ENCODE measurements at regions not wholly inside any gene's neighbourhood (a gene's known extent, or its start where the extent isn't known, plus 50 kb on each side); places are given as distances from the start of the nearest gene placed in this dataset.

DNA sequence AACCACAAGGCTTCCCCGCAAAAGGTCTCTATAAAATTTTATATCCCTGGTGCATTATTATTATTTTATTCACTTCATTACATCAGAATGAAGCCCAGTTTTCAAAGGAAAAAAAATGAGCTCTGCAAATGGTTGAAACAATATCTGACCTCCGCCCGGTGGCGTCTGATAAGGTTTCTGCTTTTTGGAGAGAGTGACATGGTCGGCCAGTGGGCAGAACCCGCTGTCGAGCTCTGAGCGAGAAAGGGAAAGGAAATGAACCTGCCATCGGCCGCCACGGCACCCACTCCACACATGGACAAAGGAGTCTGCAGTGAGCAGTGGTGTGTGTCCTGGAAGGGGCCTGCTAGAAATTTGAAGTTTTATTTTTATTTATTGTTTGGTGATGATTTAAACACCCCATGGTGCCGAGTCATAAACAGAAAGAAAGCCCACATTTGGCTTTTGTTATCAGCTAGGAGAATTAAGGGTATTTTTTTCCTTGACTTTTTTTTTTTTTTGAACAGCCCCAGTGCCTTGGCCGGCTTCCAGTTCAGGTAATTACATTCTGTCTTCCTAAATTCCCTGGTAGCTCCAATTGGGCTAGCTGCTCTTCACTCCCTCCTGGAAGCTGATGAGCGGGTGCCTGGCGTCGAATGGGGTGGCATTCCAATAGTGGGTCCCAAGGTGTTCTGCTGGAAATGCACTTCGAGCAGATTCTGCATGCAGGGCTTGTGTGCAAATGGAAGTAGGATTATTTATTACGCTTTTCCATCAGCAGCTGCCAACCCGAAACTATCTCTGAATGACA lies 149.4 kb upstream of the MKI67 start:
- CTCF ChIA-PET, result interaction anchor here (1.0 to 1.9 kb wide), 6 partner anchors 12 to 1695 kb away, joined by 3 to 13 read pairs (median 4); no protein-coding TSS in a partner anchor
- Histone ChIP-seq H3K79me2 (ENCODE audit: insufficient read depth) (no peaks in the 10 kb centered on the region), H3K27ac (ENCODE audit: low read depth in 2 of 2, low read length in 1 of 2) (no peak overlapping the region), H3K9ac (no peak overlapping the region), H3K4me3 (ENCODE audit: low read depth in 2 of 2, low read length in 1 of 2) (no peak overlapping the region), H3F3A (replicated peaks; ENCODE audit: insufficient read depth) (no peaks in the 10 kb centered on the region), H3K9me3 (no peaks in the 10 kb centered on the region), H3K36me3 (replicated peaks in 1 of 2; ENCODE audit: control insufficient read depth in 1 of 2, insufficient read depth in 2 of 2, low read length in 1 of 2) (no peaks in the 10 kb centered on the region), H2AFZ (ENCODE audit: low read depth) (no peak overlapping the region), H3K4me1 (ENCODE audit: control insufficient read depth in 1 of 2, insufficient read depth in 2 of 2, low read depth in 1 of 2, low read length in 1 of 2) (peaks cover 0 to 15% of the 10 kb centered on the region in 2 experiments; a peak in 1 of 4 replicates), H3K4me2 (no peak overlapping the region), H4K20me1 (ENCODE audit: insufficient read depth) (no peaks in the 10 kb centered on the region), H3K27me3 (ENCODE audit: insufficient read depth) (no peaks in the 10 kb centered on the region), H3K9me2 (no peaks in the 10 kb centered on the region)
- no peak for DNase-seq
- POLR2A ChIA-PET, result no interaction called here
- TF ChIP-seq, protein P1, sequence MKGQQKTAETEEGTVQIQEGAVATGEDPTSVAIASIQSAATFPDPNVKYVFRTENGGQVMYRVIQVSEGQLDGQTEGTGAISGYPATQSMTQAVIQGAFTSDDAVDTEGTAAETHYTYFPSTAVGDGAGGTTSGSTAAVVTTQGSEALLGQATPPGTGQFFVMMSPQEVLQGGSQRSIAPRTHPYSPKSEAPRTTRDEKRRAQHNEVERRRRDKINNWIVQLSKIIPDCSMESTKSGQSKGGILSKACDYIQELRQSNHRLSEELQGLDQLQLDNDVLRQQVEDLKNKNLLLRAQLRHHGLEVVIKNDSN (IDR thresholded peaks at IDR 0.05; ENCODE audit: borderline replicate concordance, low read depth), result no peak
- TF ChIP-seq RXRA (IDR thresholded peaks at IDR 0.05; ENCODE audit: borderline replicate concordance, low read depth) (no peak), FOXJ3 (CRISPR knock-in tag; IDR thresholded peaks at IDR 0.05) (no peak), FOXM1 (IDR thresholded peaks at IDR 0.05; ENCODE audit: low read depth) (no peak), TEAD4 (IDR thresholded peaks at IDR 0.05; ENCODE audit: borderline replicate concordance, insufficient read depth) (no peak), RFX5 (IDR thresholded peaks at IDR 0.05; ENCODE audit: low read length) (no peak), POLR2AphosphoS5 (IDR thresholded peaks at IDR 0.05; ENCODE audit: low read depth, low read length) (no peak), MXI1 (IDR thresholded peaks at IDR 0.05; ENCODE audit: low read depth, low read length) (no peak)
- TF ChIP-seq, protein P2, sequence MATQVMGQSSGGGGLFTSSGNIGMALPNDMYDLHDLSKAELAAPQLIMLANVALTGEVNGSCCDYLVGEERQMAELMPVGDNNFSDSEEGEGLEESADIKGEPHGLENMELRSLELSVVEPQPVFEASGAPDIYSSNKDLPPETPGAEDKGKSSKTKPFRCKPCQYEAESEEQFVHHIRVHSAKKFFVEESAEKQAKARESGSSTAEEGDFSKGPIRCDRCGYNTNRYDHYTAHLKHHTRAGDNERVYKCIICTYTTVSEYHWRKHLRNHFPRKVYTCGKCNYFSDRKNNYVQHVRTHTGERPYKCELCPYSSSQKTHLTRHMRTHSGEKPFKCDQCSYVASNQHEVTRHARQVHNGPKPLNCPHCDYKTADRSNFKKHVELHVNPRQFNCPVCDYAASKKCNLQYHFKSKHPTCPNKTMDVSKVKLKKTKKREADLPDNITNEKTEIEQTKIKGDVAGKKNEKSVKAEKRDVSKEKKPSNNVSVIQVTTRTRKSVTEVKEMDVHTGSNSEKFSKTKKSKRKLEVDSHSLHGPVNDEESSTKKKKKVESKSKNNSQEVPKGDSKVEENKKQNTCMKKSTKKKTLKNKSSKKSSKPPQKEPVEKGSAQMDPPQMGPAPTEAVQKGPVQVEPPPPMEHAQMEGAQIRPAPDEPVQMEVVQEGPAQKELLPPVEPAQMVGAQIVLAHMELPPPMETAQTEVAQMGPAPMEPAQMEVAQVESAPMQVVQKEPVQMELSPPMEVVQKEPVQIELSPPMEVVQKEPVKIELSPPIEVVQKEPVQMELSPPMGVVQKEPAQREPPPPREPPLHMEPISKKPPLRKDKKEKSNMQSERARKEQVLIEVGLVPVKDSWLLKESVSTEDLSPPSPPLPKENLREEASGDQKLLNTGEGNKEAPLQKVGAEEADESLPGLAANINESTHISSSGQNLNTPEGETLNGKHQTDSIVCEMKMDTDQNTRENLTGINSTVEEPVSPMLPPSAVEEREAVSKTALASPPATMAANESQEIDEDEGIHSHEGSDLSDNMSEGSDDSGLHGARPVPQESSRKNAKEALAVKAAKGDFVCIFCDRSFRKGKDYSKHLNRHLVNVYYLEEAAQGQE (IDR thresholded peaks at IDR 0.05; ENCODE audit: low read depth, low read length), result no peak
- 43% methylated on average over 19 of the region's 19 CpGs for WGBS (ENCODE audit: low lambda C conversion rate)

DNA sequence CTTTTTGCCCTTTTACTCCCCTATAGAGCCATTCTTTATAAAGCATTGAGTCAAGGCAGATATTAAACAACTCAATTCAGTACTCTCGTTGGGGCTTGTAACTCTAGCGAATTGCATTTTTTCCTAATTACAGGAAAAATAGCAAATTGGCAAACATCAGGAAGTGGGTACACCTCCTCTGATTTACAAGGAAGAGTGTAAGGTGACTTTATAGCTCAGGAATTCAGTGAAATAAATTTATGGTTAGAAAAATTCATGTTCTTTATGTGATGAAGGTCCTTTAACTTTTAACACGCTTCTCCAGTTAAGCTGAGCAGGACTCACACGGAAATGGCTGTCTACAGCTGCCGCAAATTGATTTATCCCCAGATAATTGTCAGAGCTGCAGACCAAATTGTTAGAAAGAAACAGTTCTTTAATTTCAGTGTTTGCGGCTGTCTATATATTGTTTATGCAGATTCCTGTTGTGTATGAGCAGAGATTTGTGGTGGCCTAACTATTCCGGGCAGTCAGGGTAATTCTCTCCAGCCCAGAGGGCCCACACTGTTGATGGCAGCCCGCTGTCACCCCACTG lies 151.1 kb upstream of the MKI67 start:
- Histone ChIP-seq H3F3A (replicated peaks; ENCODE audit: insufficient read depth) (no peaks in the 10 kb centered on the region), H3K36me3 (replicated peaks in 1 of 2; ENCODE audit: control insufficient read depth in 1 of 2, insufficient read depth in 2 of 2, low read length in 1 of 2) (no peaks in the 10 kb centered on the region), H3K9ac (no peak overlapping the region), H3K79me2 (ENCODE audit: insufficient read depth) (no peaks in the 10 kb centered on the region), H3K27ac (ENCODE audit: low read depth in 2 of 2, low read length in 1 of 2) (no peak overlapping the region), H3K9me2 (no peaks in the 10 kb centered on the region), H3K4me1 (ENCODE audit: control insufficient read depth in 1 of 2, insufficient read depth in 2 of 2, low read depth in 1 of 2, low read length in 1 of 2) (peaks cover 0 to 15% of the 10 kb centered on the region in 2 experiments; a peak in 1 of 4 replicates), H2AFZ (ENCODE audit: low read depth) (no peak overlapping the region), H3K4me2 (no peak overlapping the region), H3K4me3 (ENCODE audit: low read depth in 2 of 2, low read length in 1 of 2) (no peak overlapping the region), H3K9me3 (no peaks in the 10 kb centered on the region), H3K27me3 (ENCODE audit: insufficient read depth) (no peaks in the 10 kb centered on the region), H4K20me1 (ENCODE audit: insufficient read depth) (no peaks in the 10 kb centered on the region)
- ChIA-PET CTCF (interaction anchor here (1.3 to 2.0 kb wide), 4 partner anchors 9 to 252 kb away, joined by 3 to 15 read pairs (median 6); no protein-coding TSS in a partner anchor), POLR2A (no interaction called here)
- DNase-seq, result no peak
- 30% methylated on average over 8 of the region's 8 CpGs for WGBS (ENCODE audit: low lambda C conversion rate)
- TF ChIP-seq FOSL2 (IDR thresholded peaks at IDR 0.05; ENCODE audit: borderline replicate concordance, low read depth) (no peak), GATA2 (CRISPR knock-in tag; IDR thresholded peaks at IDR 0.05) (no peak), MXI1 (IDR thresholded peaks at IDR 0.05; ENCODE audit: low read depth, low read length) (no peak), EP300 (IDR thresholded peaks at IDR 0.05; ENCODE audit: borderline replicate concordance in 1 of 2, low read depth in 1 of 2, low read length in 1 of 2) (no peak)
- TF ChIP-seq, protein P2 (IDR thresholded peaks at IDR 0.05; ENCODE audit: low read depth, low read length), result no peak
- TF ChIP-seq, protein P3, sequence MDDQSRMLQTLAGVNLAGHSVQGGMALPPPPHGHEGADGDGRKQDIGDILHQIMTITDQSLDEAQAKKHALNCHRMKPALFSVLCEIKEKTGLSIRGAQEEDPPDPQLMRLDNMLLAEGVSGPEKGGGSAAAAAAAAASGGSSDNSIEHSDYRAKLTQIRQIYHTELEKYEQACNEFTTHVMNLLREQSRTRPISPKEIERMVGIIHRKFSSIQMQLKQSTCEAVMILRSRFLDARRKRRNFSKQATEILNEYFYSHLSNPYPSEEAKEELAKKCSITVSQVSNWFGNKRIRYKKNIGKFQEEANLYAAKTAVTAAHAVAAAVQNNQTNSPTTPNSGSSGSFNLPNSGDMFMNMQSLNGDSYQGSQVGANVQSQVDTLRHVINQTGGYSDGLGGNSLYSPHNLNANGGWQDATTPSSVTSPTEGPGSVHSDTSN (IDR thresholded peaks at IDR 0.05), result no peak
- TF ChIP-seq, protein P4, sequence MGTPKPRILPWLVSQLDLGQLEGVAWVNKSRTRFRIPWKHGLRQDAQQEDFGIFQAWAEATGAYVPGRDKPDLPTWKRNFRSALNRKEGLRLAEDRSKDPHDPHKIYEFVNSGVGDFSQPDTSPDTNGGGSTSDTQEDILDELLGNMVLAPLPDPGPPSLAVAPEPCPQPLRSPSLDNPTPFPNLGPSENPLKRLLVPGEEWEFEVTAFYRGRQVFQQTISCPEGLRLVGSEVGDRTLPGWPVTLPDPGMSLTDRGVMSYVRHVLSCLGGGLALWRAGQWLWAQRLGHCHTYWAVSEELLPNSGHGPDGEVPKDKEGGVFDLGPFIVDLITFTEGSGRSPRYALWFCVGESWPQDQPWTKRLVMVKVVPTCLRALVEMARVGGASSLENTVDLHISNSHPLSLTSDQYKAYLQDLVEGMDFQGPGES (IDR thresholded peaks at IDR 0.05; ENCODE audit: low read depth, low read length), result no peak
